Liver (tissue), 8 donors: ENCODE measurements at regions not wholly inside any gene's neighbourhood (a gene's known extent, or its start where the extent isn't known, plus 50 kb on each side); places are given as distances from the start of the nearest gene placed in this dataset.

ENCODE experiments used
- DNase-seq: peaks from one replicate; pipeline ENCODE4 v3.0.0-alpha.2; 2017; ENCODE audit warnings: low spot score
- H3K27ac ChIP-seq, 2 donors: one replicate each; pipeline ENCODE4 v1.7.0; 2013; ENCODE audit warnings: inconsistent platforms in 2 of 2, low read length in 2 of 2, control low read depth in 1 of 2, low read depth in 1 of 2, mild to moderate bottlenecking in 1 of 2
- H3K27me3 ChIP-seq, 4 donors: one replicate each; pipeline versions ENCODE4 v1.6.1 to v1.7.0; 2013; ENCODE audit warnings: low read length in 3 of 4, inconsistent platforms in 1 of 4, mild to moderate bottlenecking in 1 of 4, moderate library complexity in 1 of 4; ENCODE audit not compliant: control insufficient read depth in 4 of 4, insufficient read depth in 4 of 4
- H3K36me3 ChIP-seq, 4 donors: one replicate each; pipeline versions ENCODE4 v1.6.1 to v1.7.0; 2013; ENCODE audit warnings: low read length in 3 of 4, mild to moderate bottlenecking in 3 of 4, low read depth in 1 of 4, moderate library complexity in 1 of 4; ENCODE audit not compliant: control insufficient read depth in 4 of 4, insufficient read depth in 3 of 4
- H3K4me1 ChIP-seq, 4 donors: one replicate each; pipeline versions ENCODE4 v1.6.1 to v1.7.0; 2013; ENCODE audit warnings: low read length in 3 of 4, mild to moderate bottlenecking in 3 of 4, moderate library complexity in 1 of 4; ENCODE audit not compliant: control insufficient read depth in 4 of 4, insufficient read depth in 4 of 4
- H3K4me3 ChIP-seq, 3 donors: one replicate each; pipeline versions ENCODE4 v1.6.1 to v1.7.0; 2013; ENCODE audit warnings: low read length in 3 of 3, control low read depth in 1 of 3, low read depth in 1 of 3, mild to moderate bottlenecking in 1 of 3
- H3K9ac ChIP-seq, 2 donors: one replicate each; pipeline ENCODE4 v1.7.0; 2013; ENCODE audit warnings: low read length in 2 of 2, mild to moderate bottlenecking in 2 of 2, moderate library complexity in 2 of 2, control low read depth in 1 of 2, low read depth in 1 of 2
- H3K9me3 ChIP-seq, 4 donors: one replicate each; pipeline versions ENCODE4 v1.6.1 to v1.7.0; 2013; ENCODE audit warnings: low read length in 3 of 4; ENCODE audit not compliant: control insufficient read depth in 4 of 4
- ATF3 ChIP-seq: IDR thresholded peaks from 2 replicates; pipeline ENCODE4 v1.6.1; 2016; ENCODE audit warnings: antibody characterized with exemption
- RAD21 ChIP-seq, 2 donors: IDR thresholded peaks; 2 replicates each; pipeline ENCODE4 v1.6.1; 2016; ENCODE audit warnings: antibody characterized with exemption in 2 of 2, mild to moderate bottlenecking in 2 of 2
- SP1 ChIP-seq: IDR thresholded peaks from 2 replicates; pipeline ENCODE4 v1.6.1; 2018; ENCODE audit warnings: antibody characterized with exemption, mild to moderate bottlenecking
- TAF1 ChIP-seq: conservative IDR thresholded peaks from 2 replicates; pipeline ENCODE4 v1.6.1; 2016; ENCODE audit warnings: antibody characterized with exemption, mild to moderate bottlenecking
- WGBS: extraction: QIAGEN DNeasy Blood & Tissue Kit; methylation state at CpG from one replicate; pipeline ENCODE4 v1.1.7; 2013; 5-methylcytosine and 5-hydroxymethylcytosine counted together
- TF ChIP-seq, protein P1 (sequence below): IDR thresholded peaks from 2 replicates; pipeline ENCODE4 v1.6.1; 2016; ENCODE audit warnings: antibody characterized with exemption, mild to moderate bottlenecking
- TF ChIP-seq, protein P2 (sequence below): IDR thresholded peaks from 2 replicates; pipeline ENCODE4 v1.6.1; 2016; ENCODE audit warnings: antibody characterized with exemption
- TF ChIP-seq, protein P3 (sequence below): fragments of 150-350 bp; IDR thresholded peaks from 2 replicates; pipeline ENCODE4 v1.5.1; 2017; ENCODE audit warnings: improper control_type of control experiment, low read depth, low read length; ENCODE audit not compliant: missing input control
- donor health status: healthy.
- donor health status: healthy.
- donor health status: healthy.
- donor health status: healthy.
- donor health status: healthy.

- TF ChIP-seq, protein P1, sequence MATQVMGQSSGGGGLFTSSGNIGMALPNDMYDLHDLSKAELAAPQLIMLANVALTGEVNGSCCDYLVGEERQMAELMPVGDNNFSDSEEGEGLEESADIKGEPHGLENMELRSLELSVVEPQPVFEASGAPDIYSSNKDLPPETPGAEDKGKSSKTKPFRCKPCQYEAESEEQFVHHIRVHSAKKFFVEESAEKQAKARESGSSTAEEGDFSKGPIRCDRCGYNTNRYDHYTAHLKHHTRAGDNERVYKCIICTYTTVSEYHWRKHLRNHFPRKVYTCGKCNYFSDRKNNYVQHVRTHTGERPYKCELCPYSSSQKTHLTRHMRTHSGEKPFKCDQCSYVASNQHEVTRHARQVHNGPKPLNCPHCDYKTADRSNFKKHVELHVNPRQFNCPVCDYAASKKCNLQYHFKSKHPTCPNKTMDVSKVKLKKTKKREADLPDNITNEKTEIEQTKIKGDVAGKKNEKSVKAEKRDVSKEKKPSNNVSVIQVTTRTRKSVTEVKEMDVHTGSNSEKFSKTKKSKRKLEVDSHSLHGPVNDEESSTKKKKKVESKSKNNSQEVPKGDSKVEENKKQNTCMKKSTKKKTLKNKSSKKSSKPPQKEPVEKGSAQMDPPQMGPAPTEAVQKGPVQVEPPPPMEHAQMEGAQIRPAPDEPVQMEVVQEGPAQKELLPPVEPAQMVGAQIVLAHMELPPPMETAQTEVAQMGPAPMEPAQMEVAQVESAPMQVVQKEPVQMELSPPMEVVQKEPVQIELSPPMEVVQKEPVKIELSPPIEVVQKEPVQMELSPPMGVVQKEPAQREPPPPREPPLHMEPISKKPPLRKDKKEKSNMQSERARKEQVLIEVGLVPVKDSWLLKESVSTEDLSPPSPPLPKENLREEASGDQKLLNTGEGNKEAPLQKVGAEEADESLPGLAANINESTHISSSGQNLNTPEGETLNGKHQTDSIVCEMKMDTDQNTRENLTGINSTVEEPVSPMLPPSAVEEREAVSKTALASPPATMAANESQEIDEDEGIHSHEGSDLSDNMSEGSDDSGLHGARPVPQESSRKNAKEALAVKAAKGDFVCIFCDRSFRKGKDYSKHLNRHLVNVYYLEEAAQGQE = no peak
- TF ChIP-seq, protein P2, sequence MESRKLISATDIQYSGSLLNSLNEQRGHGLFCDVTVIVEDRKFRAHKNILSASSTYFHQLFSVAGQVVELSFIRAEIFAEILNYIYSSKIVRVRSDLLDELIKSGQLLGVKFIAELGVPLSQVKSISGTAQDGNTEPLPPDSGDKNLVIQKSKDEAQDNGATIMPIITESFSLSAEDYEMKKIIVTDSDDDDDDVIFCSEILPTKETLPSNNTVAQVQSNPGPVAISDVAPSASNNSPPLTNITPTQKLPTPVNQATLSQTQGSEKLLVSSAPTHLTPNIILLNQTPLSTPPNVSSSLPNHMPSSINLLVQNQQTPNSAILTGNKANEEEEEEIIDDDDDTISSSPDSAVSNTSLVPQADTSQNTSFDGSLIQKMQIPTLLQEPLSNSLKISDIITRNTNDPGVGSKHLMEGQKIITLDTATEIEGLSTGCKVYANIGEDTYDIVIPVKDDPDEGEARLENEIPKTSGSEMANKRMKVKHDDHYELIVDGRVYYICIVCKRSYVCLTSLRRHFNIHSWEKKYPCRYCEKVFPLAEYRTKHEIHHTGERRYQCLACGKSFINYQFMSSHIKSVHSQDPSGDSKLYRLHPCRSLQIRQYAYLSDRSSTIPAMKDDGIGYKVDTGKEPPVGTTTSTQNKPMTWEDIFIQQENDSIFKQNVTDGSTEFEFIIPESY = no peak
- TF ChIP-seq ATF3 = no peak
Observed at GRCh38 chr5:42919600-42919999, 107.9 kb upstream of the SELENOP start (continued).

DNA sequence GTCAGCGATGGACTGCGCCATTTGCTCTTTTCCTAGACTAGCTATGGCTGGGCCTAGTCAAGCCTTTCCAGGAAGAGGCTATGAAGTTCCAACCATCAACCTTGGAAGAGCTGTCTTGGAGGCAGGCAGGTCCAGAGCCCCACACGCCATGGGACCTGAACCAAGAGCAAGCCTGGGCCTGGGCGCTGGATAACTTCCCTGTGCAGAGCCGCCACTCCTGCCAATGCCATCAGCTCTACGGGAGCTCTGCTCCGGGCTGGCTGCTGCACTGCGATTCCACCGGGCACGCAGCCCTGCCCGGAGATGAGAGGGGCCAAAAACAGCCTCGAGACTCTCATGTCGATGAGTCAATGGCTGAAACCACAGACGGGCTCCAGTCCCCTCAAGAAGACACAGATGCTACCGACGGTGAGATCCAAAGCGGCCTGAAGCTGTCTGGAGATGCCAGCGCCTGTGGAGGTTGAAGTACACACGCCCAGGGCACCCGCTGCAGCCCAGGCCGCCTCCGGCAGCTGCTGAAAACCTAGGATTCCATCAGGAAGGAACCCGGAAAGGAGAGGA, 103.7 kb upstream of the SELENOP start:
- no peak for TF ChIP-seq TAF1
- H3K4me3 ChIP-seq = no peak overlapping the region
- no peaks in the 10 kb centered on the region for H3K4me1 ChIP-seq
- H3K9ac ChIP-seq = no peak overlapping the region
- no peaks in the 10 kb centered on the region for H3K9me3 ChIP-seq
- no peaks in the 10 kb centered on the region for H3K27me3 ChIP-seq
- no peak for DNase-seq
- WGBS = 96% methylated on average over 23 of the region's 23 CpGs
- H3K27ac ChIP-seq = no peak overlapping the region
- H3K36me3 ChIP-seq = no peaks in the 10 kb centered on the region

- peaks cover 0 to 8% (median 6%) of the 10 kb centered on the region in 4 donors for H3K4me1 ChIP-seq
- 82% methylated on average over 8 of the region's 8 CpGs for WGBS
- H3K9me3 ChIP-seq = no peaks in the 10 kb centered on the region
- H3K27ac ChIP-seq = no peak overlapping the region
- no peak overlapping the region for H3K4me3 ChIP-seq
- DNase-seq = no peak
- no peaks in the 10 kb centered on the region for H3K27me3 ChIP-seq
- TF ChIP-seq, protein P3, sequence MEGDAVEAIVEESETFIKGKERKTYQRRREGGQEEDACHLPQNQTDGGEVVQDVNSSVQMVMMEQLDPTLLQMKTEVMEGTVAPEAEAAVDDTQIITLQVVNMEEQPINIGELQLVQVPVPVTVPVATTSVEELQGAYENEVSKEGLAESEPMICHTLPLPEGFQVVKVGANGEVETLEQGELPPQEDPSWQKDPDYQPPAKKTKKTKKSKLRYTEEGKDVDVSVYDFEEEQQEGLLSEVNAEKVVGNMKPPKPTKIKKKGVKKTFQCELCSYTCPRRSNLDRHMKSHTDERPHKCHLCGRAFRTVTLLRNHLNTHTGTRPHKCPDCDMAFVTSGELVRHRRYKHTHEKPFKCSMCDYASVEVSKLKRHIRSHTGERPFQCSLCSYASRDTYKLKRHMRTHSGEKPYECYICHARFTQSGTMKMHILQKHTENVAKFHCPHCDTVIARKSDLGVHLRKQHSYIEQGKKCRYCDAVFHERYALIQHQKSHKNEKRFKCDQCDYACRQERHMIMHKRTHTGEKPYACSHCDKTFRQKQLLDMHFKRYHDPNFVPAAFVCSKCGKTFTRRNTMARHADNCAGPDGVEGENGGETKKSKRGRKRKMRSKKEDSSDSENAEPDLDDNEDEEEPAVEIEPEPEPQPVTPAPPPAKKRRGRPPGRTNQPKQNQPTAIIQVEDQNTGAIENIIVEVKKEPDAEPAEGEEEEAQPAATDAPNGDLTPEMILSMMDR = peak; percentile 23
- TF ChIP-seq RAD21 (IDR thresholded peaks at IDR 0.05) = peak; percentile 49 to 62
- TF ChIP-seq SP1 = no peak
- no peak overlapping the region for H3K9ac ChIP-seq
- no peaks in the 10 kb centered on the region for H3K36me3 ChIP-seq
Observed at GRCh38 chr5:42912184-42912798, 100.6 kb upstream of the SELENOP start.
